ENCODE measurements at regions not wholly inside any gene's neighbourhood (a gene's known extent, or its start where the extent isn't known, plus 50 kb on each side); places are given as distances from the start of the nearest gene placed in this dataset.

DNA sequence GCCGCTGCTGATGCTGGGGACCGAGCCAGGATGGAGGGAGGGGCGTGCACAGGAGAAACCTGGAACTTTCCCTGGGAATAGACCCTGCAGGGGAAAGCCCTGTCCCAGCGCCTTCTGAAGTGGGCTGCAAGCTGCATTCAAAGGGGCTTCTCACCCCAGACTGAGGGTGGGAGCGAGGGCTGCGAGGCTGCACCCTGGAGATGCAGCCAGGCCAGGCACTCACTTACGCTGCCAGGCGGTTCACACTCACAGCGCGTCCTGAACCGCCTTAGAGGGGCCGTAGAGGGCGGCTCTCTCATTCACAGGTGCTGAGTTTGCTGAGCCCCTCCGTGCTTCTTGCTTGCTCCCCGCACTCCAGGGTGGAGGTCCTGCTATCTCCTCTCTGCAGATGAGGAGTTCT is 208.5 kb upstream of the C14orf180 start:
- no peaks in the 10 kb centered on the region for H3K36me3 ChIP-seq (replicated peaks; ENCODE audit: insufficient read depth, low read depth)
- no peak for DNase-seq (ENCODE audit: low spot score)
- no peaks in the 10 kb centered on the region for H3K4me1 ChIP-seq (ENCODE audit: insufficient read depth)
- H2AFZ ChIP-seq, result no peak overlapping the region
- no peak overlapping the region for H3K27ac ChIP-seq
- H3K9me3 ChIP-seq (ENCODE audit: low read depth), result no peaks in the 10 kb centered on the region
- no peak overlapping the region for H3K4me3 ChIP-seq
- no peak overlapping the region for H3K4me2 ChIP-seq
- H3K9me2 ChIP-seq (replicated peaks; ENCODE audit: insufficient read depth), result no peaks in the 10 kb centered on the region
- no peaks in the 10 kb centered on the region for H4K20me1 ChIP-seq (ENCODE audit: insufficient read depth, poor library complexity, severe bottlenecking)
- no peaks in the 10 kb centered on the region for H3K27me3 ChIP-seq
- no peak for TF ChIP-seq EZH2phosphoT487 (IDR thresholded peaks at IDR 0.05; ENCODE audit: low read depth, severe bottlenecking, unreplicated experiment)
- TF ChIP-seq CTCF (IDR thresholded peaks at IDR 0.05; ENCODE audit: poor library complexity), result no peak
- TF ChIP-seq EZH2 (IDR thresholded peaks at IDR 0.05; ENCODE audit: borderline replicate concordance), result no peak
- no peaks in the 10 kb centered on the region for H3K79me2 ChIP-seq
- 94% methylated on average over 15 of the region's 15 CpGs for WGBS (ENCODE audit: low lambda C conversion rate, missing lambda C conversion rate)

DNA sequence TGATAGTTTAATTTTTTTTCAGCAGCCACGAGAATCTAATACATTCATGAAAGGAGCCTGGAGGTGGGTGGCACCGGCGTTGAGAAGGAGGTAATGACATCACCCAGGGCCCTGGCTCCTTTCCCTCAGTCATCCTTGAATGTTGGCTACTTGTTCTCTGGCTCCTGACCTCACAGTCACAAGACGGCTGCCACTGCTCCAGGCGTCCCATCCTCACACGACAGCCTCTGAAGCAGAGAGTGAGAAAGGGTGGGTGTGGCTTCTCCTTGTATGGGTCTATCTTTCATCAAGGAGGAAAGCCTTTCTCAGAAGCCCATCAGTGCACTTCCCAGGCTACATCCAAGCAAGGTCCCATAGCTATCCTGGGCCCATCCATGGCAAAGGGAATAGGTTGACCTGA is 207.6 kb upstream of the C14orf180 start:
- WGBS (ENCODE audit: low lambda C conversion rate, missing lambda C conversion rate), result 95% methylated on average over 6 of the region's 6 CpGs
- Histone ChIP-seq H4K20me1 (ENCODE audit: insufficient read depth, poor library complexity, severe bottlenecking) (no peaks in the 10 kb centered on the region), H3K4me2 (no peak overlapping the region), H2AFZ (no peak overlapping the region), H3K9me2 (replicated peaks; ENCODE audit: insufficient read depth) (no peaks in the 10 kb centered on the region), H3K4me3 (no peak overlapping the region), H3K27ac (no peak overlapping the region), H3K27me3 (no peaks in the 10 kb centered on the region), H3K4me1 (ENCODE audit: insufficient read depth) (no peaks in the 10 kb centered on the region), H3K79me2 (no peaks in the 10 kb centered on the region), H3K9me3 (ENCODE audit: low read depth) (no peaks in the 10 kb centered on the region), H3K36me3 (replicated peaks; ENCODE audit: insufficient read depth, low read depth) (no peaks in the 10 kb centered on the region)
- DNase-seq (ENCODE audit: low spot score), result no peak
- TF ChIP-seq CTCF (IDR thresholded peaks at IDR 0.05; ENCODE audit: poor library complexity) (no peak), EZH2phosphoT487 (IDR thresholded peaks at IDR 0.05; ENCODE audit: low read depth, severe bottlenecking, unreplicated experiment) (no peak), EZH2 (IDR thresholded peaks at IDR 0.05; ENCODE audit: borderline replicate concordance) (no peak)

DNA sequence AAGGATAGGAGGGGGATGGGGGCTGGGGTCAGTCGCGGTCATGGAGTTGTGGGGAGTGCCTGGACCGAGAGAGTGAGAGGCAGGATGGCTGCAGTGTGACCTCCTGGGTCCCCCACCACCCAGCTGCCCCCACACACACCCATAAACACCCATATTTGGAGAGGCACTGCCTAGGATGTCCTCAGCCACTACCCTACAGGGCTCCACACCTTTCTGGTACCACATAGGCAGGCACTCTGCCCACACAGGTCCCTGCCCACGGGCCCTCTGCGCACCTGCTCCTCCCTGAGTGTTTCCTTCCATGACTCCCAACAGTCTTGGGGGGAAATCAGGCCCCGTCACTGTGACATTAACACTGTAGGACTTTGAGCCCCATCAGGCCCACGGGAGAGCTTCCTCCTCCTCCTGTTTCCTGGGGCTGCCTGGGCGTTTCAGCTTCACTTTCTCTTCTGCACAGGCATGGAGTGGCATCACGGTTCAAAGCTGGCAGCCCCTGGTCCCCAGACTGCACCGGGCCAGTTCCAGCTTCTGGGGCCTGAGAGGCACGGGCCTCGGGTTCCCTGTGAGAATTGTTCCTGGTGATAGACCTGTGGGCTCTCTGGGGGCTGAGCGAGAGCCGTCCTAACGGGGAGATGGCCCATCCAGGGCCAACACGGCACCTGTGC is 207.0 kb upstream of the C14orf180 start:
- no peaks in the 10 kb centered on the region for H3K79me2 ChIP-seq
- no peaks in the 10 kb centered on the region for H3K9me2 ChIP-seq (replicated peaks; ENCODE audit: insufficient read depth)
- WGBS (ENCODE audit: low lambda C conversion rate, missing lambda C conversion rate), result 91% methylated on average over 16 of the region's 16 CpGs
- no peaks in the 10 kb centered on the region for H3K4me1 ChIP-seq (ENCODE audit: insufficient read depth)
- DNase-seq (ENCODE audit: low spot score), result no peak
- no peak overlapping the region for H3K4me3 ChIP-seq
- H4K20me1 ChIP-seq (ENCODE audit: insufficient read depth, poor library complexity, severe bottlenecking), result no peaks in the 10 kb centered on the region
- no peak overlapping the region for H3K27ac ChIP-seq
- H3K36me3 ChIP-seq (replicated peaks; ENCODE audit: insufficient read depth, low read depth), result no peaks in the 10 kb centered on the region
- no peak overlapping the region for H2AFZ ChIP-seq
- no peaks in the 10 kb centered on the region for H3K27me3 ChIP-seq
- H3K4me2 ChIP-seq, result no peak overlapping the region
- no peaks in the 10 kb centered on the region for H3K9me3 ChIP-seq (ENCODE audit: low read depth)
- no peak for TF ChIP-seq EZH2phosphoT487 (IDR thresholded peaks at IDR 0.05; ENCODE audit: low read depth, severe bottlenecking, unreplicated experiment)
- TF ChIP-seq CTCF (IDR thresholded peaks at IDR 0.05; ENCODE audit: poor library complexity), result no peak
- no peak for TF ChIP-seq EZH2 (IDR thresholded peaks at IDR 0.05; ENCODE audit: borderline replicate concordance)
